Type B pancreatic cell (in vitro differentiated cells): ENCODE measurements at regions not wholly inside any gene's neighbourhood (a gene's known extent, or its start where the extent isn't known, plus 50 kb on each side); places are given as distances from the start of the nearest gene placed in this dataset.

ENCODE experiments used
- DNase-seq: peaks from one replicate; pipeline ENCODE4 v3.0.0; 2021; ENCODE audit warnings: mixed read lengths; ENCODE audit not compliant: unreplicated experiment; ENCODE audit errors: extremely low spot score
- H3K27ac Mint-ChIP-seq: 2 replicates; pipeline ENCODE4 v1.8.0; 2021; ENCODE audit warnings: mild to moderate bottlenecking, mixed read lengths
- H3K27me3 Mint-ChIP-seq: 2 replicates; pipeline ENCODE4 v1.8.0; 2021; ENCODE audit warnings: mixed read lengths
- H3K36me3 Mint-ChIP-seq: 2 replicates; pipeline ENCODE4 v1.8.0; 2021; ENCODE audit warnings: mixed read lengths
- H3K4me1 Mint-ChIP-seq: one replicate; pipeline ENCODE4 v1.8.0; 2021; ENCODE audit warnings: mixed read lengths; ENCODE audit not compliant: unreplicated experiment
- H3K4me3 Mint-ChIP-seq: 2 replicates; pipeline ENCODE4 v1.8.0; 2021; ENCODE audit warnings: mild to moderate bottlenecking, mixed read lengths
- H3K9me3 Mint-ChIP-seq: 2 replicates; pipeline ENCODE4 v1.8.0; 2021; ENCODE audit warnings: mixed read lengths
- TF ChIP-seq, protein P1 (sequence below): fragments of 200-600 bp; sonication (generic); conservative IDR thresholded peaks from 2 replicates; pipeline ENCODE4 v1.5.0; 2021; ENCODE audit warnings: antibody characterized with exemption, mild to moderate bottlenecking

DNA sequence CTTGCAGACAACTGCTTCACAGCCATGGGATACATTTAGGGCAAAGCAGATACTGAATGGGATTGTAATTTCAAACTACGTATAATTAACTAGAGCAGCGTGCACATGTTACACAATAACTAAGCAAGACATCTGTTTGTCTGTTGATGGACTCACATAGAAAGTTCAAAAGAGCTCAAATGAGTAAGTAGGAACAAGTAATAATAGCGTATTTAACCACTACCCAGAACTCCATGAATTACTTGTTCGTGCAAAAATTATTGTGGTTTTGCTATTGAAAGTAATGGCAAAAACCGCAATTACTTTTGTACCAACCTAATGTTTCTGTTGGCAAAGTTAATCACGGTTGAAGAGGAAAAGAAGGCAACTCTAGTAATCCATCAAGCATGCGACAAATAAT, 825.4 kb downstream of the PCDH18 start:
- Mint-ChIP-seq H3K36me3 (no peaks in the 10 kb centered on the region), H3K27me3 (no peaks in the 10 kb centered on the region), H3K4me1 (peaks cover 8% of the 10 kb centered on the region), H3K9me3 (no peaks in the 10 kb centered on the region), H3K27ac (no peak overlapping the region), H3K4me3 (no peak overlapping the region)
- DNase-seq = no peak
- TF ChIP-seq, protein P1, sequence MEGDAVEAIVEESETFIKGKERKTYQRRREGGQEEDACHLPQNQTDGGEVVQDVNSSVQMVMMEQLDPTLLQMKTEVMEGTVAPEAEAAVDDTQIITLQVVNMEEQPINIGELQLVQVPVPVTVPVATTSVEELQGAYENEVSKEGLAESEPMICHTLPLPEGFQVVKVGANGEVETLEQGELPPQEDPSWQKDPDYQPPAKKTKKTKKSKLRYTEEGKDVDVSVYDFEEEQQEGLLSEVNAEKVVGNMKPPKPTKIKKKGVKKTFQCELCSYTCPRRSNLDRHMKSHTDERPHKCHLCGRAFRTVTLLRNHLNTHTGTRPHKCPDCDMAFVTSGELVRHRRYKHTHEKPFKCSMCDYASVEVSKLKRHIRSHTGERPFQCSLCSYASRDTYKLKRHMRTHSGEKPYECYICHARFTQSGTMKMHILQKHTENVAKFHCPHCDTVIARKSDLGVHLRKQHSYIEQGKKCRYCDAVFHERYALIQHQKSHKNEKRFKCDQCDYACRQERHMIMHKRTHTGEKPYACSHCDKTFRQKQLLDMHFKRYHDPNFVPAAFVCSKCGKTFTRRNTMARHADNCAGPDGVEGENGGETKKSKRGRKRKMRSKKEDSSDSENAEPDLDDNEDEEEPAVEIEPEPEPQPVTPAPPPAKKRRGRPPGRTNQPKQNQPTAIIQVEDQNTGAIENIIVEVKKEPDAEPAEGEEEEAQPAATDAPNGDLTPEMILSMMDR = no peak

DNA sequence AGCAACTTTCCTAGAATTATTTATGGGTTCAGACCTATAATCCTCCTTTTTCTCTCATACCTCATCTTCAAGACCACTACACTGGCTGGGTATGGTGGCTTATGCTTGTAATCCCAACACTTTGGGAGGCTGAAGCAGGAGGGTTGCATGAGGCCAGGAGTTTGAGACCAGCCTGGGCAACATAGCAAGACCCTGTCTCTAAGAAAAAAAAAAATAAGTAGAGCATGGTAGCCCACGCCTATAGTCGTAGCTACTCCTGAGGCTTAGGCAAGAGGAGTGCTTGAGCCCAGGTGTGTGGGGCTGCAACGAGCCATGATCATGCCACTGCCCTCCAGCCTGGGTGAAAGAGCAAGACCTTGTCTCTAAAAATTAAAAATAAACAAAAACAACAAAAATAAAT, 832.4 kb downstream of the PCDH18 start:
- no peak for DNase-seq
- H3K27me3 Mint-ChIP-seq = no peaks in the 10 kb centered on the region
- H3K9me3 Mint-ChIP-seq = no peaks in the 10 kb centered on the region
- no peak overlapping the region for H3K27ac Mint-ChIP-seq
- peaks cover 7% of the 10 kb centered on the region for H3K4me1 Mint-ChIP-seq
- no peaks in the 10 kb centered on the region for H3K36me3 Mint-ChIP-seq
- TF ChIP-seq, protein P1 = no peak
- H3K4me3 Mint-ChIP-seq = no peak overlapping the region

DNA sequence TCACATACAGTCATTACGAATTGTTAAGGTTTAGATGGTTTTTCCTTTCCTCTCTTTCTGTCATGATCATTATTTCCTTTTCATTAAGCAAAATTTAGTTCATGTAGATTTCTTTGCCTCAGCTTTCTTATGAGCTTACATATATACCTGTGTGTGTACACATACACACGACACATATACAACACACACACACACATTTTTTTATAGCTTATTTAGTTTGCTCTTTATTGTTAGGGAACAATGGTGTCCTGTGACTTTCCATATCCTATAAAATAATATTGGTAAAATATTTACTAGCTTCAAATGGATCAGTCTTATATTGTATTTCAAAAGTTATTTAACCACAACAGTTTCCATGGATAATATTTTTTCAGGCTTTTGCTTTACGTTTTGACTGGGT, 840.7 kb downstream of the PCDH18 start:
- TF ChIP-seq, protein P1 = no peak
- no peaks in the 10 kb centered on the region for H3K36me3 Mint-ChIP-seq
- no peak overlapping the region for H3K4me3 Mint-ChIP-seq
- DNase-seq = no peak
- H3K27me3 Mint-ChIP-seq = no peaks in the 10 kb centered on the region
- H3K27ac Mint-ChIP-seq = no peak overlapping the region
- no peaks in the 10 kb centered on the region for H3K4me1 Mint-ChIP-seq
- no peaks in the 10 kb centered on the region for H3K9me3 Mint-ChIP-seq

DNA sequence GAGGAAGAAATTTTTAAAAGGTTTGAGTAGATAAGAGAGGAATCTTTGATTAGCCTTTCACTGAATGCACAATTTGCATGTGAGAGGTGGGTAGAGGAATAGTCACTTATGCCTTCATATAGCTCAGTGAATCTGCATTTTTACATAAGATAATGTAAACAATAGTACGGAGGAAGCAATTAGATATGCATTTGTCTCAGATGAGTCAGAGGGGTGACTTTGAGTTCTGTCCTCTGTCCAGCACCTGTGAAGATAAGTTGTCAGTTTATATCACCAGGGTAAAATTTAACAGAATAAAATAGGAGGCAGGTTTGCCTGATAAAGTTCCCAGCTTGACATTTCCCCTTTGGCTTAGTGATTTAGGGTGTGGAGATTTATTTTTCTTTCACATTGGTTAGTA, 841.9 kb downstream of the PCDH18 start:
- Mint-ChIP-seq H3K27ac (no peak overlapping the region), H3K36me3 (no peaks in the 10 kb centered on the region), H3K4me3 (no peak overlapping the region), H3K4me1 (no peaks in the 10 kb centered on the region), H3K9me3 (no peaks in the 10 kb centered on the region), H3K27me3 (no peaks in the 10 kb centered on the region)
- no peak for DNase-seq
- TF ChIP-seq, protein P1 = no peak

DNA sequence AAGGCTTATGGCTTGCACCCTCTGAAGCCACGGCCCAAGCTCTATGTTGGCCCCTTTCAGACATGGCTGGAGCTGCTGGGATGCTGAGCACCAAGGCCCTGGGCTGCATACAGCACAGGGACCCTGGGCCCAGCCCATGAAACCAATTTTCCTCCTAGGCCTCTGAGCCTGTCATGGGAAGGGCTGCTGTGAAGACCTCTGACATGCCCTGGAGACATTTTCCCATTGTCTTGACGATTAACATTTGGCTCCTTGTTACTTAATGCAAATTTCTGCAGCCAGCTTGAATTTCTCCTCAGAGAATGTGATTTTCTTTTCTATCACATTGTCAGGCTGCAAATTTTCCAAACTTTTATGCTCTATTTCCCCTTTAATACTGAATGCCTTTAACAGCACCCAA, 844.7 kb downstream of the PCDH18 start:
- TF ChIP-seq, protein P1 = no peak
- no peak for DNase-seq
- Mint-ChIP-seq H3K27ac (no peak overlapping the region), H3K9me3 (no peaks in the 10 kb centered on the region), H3K27me3 (no peaks in the 10 kb centered on the region), H3K4me1 (peaks cover 8% of the 10 kb centered on the region), H3K4me3 (no peak overlapping the region), H3K36me3 (no peaks in the 10 kb centered on the region)

DNA sequence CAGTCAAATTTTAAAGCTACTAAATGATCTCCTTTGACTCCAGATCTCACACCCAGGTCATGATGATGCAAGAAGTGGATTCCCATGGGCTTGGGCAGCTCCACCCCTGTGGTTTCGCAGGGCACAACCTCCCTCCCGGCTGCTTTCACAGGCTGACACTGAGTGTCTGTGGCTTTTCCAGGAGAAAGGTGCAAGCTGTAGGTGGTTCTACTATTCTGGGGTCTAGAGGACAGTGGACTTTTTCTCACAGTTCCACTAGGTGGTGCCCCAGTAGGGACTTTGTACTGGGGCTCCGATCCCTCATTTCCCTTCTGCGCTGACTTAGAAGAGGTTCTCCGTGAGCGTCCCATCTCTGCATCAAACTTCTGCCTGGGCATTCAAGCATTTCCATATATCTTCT, 845.2 kb downstream of the PCDH18 start:
- H3K9me3 Mint-ChIP-seq = no peaks in the 10 kb centered on the region
- TF ChIP-seq, protein P1 = no peak
- DNase-seq = no peak

More for the DNA sequence above, 845.2 kb downstream of the PCDH18 start:
- Mint-ChIP-seq H3K4me1 (peaks cover 9% of the 10 kb centered on the region), H3K36me3 (no peaks in the 10 kb centered on the region), H3K27me3 (no peaks in the 10 kb centered on the region), H3K4me3 (no peak overlapping the region), H3K27ac (no peak overlapping the region)
